Endothelial cell of umbilical vein (primary cell): ENCODE measurements at regions not wholly inside any gene's neighbourhood (a gene's known extent, or its start where the extent isn't known, plus 50 kb on each side); places are given as distances from the start of the nearest gene placed in this dataset.

Experiments used
- EZH2 ChIP-seq: IDR thresholded peaks from 2 replicates; pipeline ENCODE4 v1.6.1; 2012; ENCODE audit warnings: borderline replicate concordance, low read depth, mild to moderate bottlenecking, moderate library complexity, low read length, inconsistent platforms; ENCODE audit not compliant: severe bottlenecking
- POLR2A ChIP-seq: IDR thresholded peaks from 2 replicates; pipeline ENCODE4 v1.6.1; 2012; ENCODE audit warnings: low read depth, mild to moderate bottlenecking, control low read depth, low read length
- TF ChIP-seq, protein P1 (sequence below), 2 donors: IDR thresholded peaks; 1 replicate in 1 of 2; 2 replicates in 1 of 2; pipeline ENCODE4 v1.5.1; 2011; ENCODE audit warnings: low read length in 2 of 2, mild to moderate bottlenecking in 2 of 2, moderate library complexity in 2 of 2, control low read depth in 1 of 2, inconsistent platforms in 1 of 2, low read depth in 1 of 2; ENCODE audit not compliant: insufficient read depth in 1 of 2; ENCODE audit errors: extremely low read depth in 1 of 2

DNA sequence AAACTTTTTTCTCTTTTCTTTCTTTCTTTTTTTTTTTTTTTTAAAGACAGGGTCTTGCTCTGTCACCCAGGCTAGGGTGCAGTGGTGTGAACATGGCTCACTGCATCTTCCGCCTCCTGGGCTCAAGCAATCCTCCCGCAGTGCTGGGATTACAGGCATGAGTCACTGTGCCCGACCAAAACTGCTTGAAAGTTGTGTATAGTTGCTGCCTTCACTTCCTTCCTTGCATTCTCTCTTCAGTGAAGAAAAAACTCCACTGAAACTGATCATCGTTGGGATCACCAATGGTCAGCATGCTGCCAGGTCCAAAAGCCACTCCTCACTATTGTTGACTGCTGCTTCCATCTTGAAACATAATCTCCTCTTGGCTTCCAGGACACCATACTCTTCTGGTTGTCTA is 66.6 kb upstream of the CTNNA1 start:
- TF ChIP-seq POLR2A (no peak), EZH2 (no peak)
- TF ChIP-seq, protein P1, sequence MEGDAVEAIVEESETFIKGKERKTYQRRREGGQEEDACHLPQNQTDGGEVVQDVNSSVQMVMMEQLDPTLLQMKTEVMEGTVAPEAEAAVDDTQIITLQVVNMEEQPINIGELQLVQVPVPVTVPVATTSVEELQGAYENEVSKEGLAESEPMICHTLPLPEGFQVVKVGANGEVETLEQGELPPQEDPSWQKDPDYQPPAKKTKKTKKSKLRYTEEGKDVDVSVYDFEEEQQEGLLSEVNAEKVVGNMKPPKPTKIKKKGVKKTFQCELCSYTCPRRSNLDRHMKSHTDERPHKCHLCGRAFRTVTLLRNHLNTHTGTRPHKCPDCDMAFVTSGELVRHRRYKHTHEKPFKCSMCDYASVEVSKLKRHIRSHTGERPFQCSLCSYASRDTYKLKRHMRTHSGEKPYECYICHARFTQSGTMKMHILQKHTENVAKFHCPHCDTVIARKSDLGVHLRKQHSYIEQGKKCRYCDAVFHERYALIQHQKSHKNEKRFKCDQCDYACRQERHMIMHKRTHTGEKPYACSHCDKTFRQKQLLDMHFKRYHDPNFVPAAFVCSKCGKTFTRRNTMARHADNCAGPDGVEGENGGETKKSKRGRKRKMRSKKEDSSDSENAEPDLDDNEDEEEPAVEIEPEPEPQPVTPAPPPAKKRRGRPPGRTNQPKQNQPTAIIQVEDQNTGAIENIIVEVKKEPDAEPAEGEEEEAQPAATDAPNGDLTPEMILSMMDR (IDR thresholded peaks at IDR 0.05; ENCODE audit: extremely low read depth in 1 of 2, insufficient read depth in 1 of 2, low read depth in 1 of 2, low read length in 2 of 2) = no peak
